K562 (cell line): ENCODE measurements at regions not wholly inside any gene's neighbourhood (a gene's known extent, or its start where the extent isn't known, plus 50 kb on each side); places are given as distances from the start of the nearest gene placed in this dataset.

ENCODE experiments used
- USF1 ChIP-seq: sonication (generic); formaldehyde crosslinking; IDR thresholded peaks from 2 replicates; pipeline ENCODE4 v1.9.0; 2022; ENCODE audit warnings: mild to moderate bottlenecking, missing genetic modification reagents
- ZEB2 ChIP-seq: fragments of 450-650 bp; IDR thresholded peaks from 2 replicates; pipeline ENCODE4 v1.6.1; 2016

- TF ChIP-seq ZEB2 (no peak), USF1 (CRISPR knock-in tag) (no peak)
Measured at GRCh38 chr15:46941241-46941640, 776.1 kb upstream of the SEMA6D start.
